ENCODE measurements at regions not wholly inside any gene's neighbourhood (a gene's known extent, or its start where the extent isn't known, plus 50 kb on each side); places are given as distances from the start of the nearest gene placed in this dataset.

GRCh38 chr2:12397854-12398253 is 318.9 kb upstream of the TRIB2 start:
- TF ChIP-seq CTCF (IDR thresholded peaks at IDR 0.05; ENCODE audit: low read depth, low read length, poor library complexity, severe bottlenecking) (no peak), EZH2phosphoT487 (IDR thresholded peaks at IDR 0.05; ENCODE audit: borderline replicate concordance, low read length) (no peak)
